Mesodermal cell (in vitro differentiated cells): ENCODE measurements at regions not wholly inside any gene's neighbourhood (a gene's known extent, or its start where the extent isn't known, plus 50 kb on each side); places are given as distances from the start of the nearest gene placed in this dataset.

ENCODE experiments used
- H3K27ac ChIP-seq: 2 replicates; pipeline ENCODE4 v1.7.0; 2013; ENCODE audit warnings: mild to moderate bottlenecking, low read depth, low read length, moderate library complexity; ENCODE audit not compliant: severe bottlenecking
- H3K36me3 ChIP-seq: 2 replicates; pipeline ENCODE4 v1.7.1; 2013; ENCODE audit warnings: mild to moderate bottlenecking, low read length, moderate library complexity; ENCODE audit not compliant: control insufficient read depth, insufficient read depth
- H3K4me1 ChIP-seq: one replicate; pipeline ENCODE4 v1.7.1; 2013; ENCODE audit warnings: mild to moderate bottlenecking, low read length; ENCODE audit not compliant: insufficient read depth, control insufficient read depth, poor library complexity, severe bottlenecking
- H3K4me3 ChIP-seq: 2 replicates; pipeline ENCODE4 v1.7.0; 2013; ENCODE audit warnings: low read length, control low read depth, mild to moderate bottlenecking; ENCODE audit not compliant: insufficient read depth, poor library complexity, severe bottlenecking; ENCODE audit errors: extremely low read depth
- H3K9me3 ChIP-seq: 2 replicates; pipeline ENCODE4 v1.7.1; 2013; ENCODE audit warnings: mild to moderate bottlenecking, low read length, moderate library complexity; ENCODE audit not compliant: control insufficient read depth
- WGBS, 2 experiments: methylation state at CpG; one replicate each; pipeline ENCODE4 v1.1.5; 2013; ENCODE audit warnings: missing lambda C conversion rate in 2 of 2; ENCODE audit not compliant: insufficient coverage in 2 of 2; 5-methylcytosine and 5-hydroxymethylcytosine counted together

GRCh38 chr2:133955169-133955568, 298.7 kb upstream of the MGAT5 start:
- no peak overlapping the region for H3K4me3 ChIP-seq
- H3K9me3 ChIP-seq = no peaks in the 10 kb centered on the region
- H3K36me3 ChIP-seq = no peaks in the 10 kb centered on the region
- no peak overlapping the region for H3K27ac ChIP-seq
- whole genome bisulfite sequencing, 2 experiments = 20 to 83% methylated on average over 1 of the region's 3 CpGs
- H3K4me1 ChIP-seq = no peaks in the 10 kb centered on the region

- no peaks in the 10 kb centered on the region for H3K36me3 ChIP-seq
- no peak overlapping the region for H3K4me3 ChIP-seq
- 67 to 80% methylated on average over 4 of the region's 4 CpGs for WGBS, 2 experiments
- no peak overlapping the region for H3K27ac ChIP-seq
- H3K4me1 ChIP-seq = no peaks in the 10 kb centered on the region
- no peaks in the 10 kb centered on the region for H3K9me3 ChIP-seq
Observed at GRCh38 chr2:133956434-133956935, 297.4 kb upstream of the MGAT5 start.

GRCh38 chr2:133957724-133958480, 296.0 kb upstream of the MGAT5 start:
- H3K4me1 ChIP-seq = no peaks in the 10 kb centered on the region

GRCh38 chr2:133959066-133959465, 294.8 kb upstream of the MGAT5 start:
- Histone ChIP-seq H3K27ac (no peak overlapping the region), H3K4me1 (no peaks in the 10 kb centered on the region), H3K9me3 (no peaks in the 10 kb centered on the region), H3K36me3 (no peaks in the 10 kb centered on the region), H3K4me3 (no peak overlapping the region)
- 73 to 81% methylated on average over 1 of the region's 1 CpG for WGBS, 2 experiments

More at GRCh38 chr2:133957724-133958480, 296.0 kb upstream of the MGAT5 start:
- Histone ChIP-seq H3K36me3 (no peaks in the 10 kb centered on the region), H3K9me3 (no peaks in the 10 kb centered on the region), H3K4me3 (no peak overlapping the region), H3K27ac (no peak overlapping the region)
- WGBS, 2 experiments = 72 to 82% methylated on average over 1 to 2 of the region's 6 CpGs

GRCh38 chr2:133966720-133967304, 287.1 kb upstream of the MGAT5 start:
- H3K9me3 ChIP-seq = no peaks in the 10 kb centered on the region
- no peak overlapping the region for H3K4me3 ChIP-seq
- H3K27ac ChIP-seq = no peak overlapping the region
- H3K36me3 ChIP-seq = no peaks in the 10 kb centered on the region
- 83 to 85% methylated on average over 3 to 4 of the region's 4 CpGs for WGBS, 2 experiments
- no peaks in the 10 kb centered on the region for H3K4me1 ChIP-seq

GRCh38 chr2:133967326-133967725, 286.5 kb upstream of the MGAT5 start:
- Histone ChIP-seq H3K27ac (no peak overlapping the region), H3K36me3 (no peaks in the 10 kb centered on the region), H3K4me1 (no peaks in the 10 kb centered on the region), H3K4me3 (no peak overlapping the region), H3K9me3 (no peaks in the 10 kb centered on the region)
- WGBS, 2 experiments = 70 to 100% methylated on average over 2 to 3 of the region's 4 CpGs

- Histone ChIP-seq H3K27ac (no peak overlapping the region), H3K4me1 (no peaks in the 10 kb centered on the region), H3K4me3 (no peak overlapping the region), H3K9me3 (no peaks in the 10 kb centered on the region), H3K36me3 (no peaks in the 10 kb centered on the region)
- WGBS, 2 experiments = 59 to 100% methylated on average over 2 of the region's 3 CpGs
Observed at GRCh38 chr2:133968446-133968845, 285.4 kb upstream of the MGAT5 start.

- no peak overlapping the region for H3K4me3 ChIP-seq
- no peak overlapping the region for H3K27ac ChIP-seq
- H3K4me1 ChIP-seq = peaks cover 5% of the 10 kb centered on the region
- WGBS, 2 experiments = 42 to 70% methylated on average over 3 to 4 of the region's 6 CpGs
- no peaks in the 10 kb centered on the region for H3K9me3 ChIP-seq
- no peaks in the 10 kb centered on the region for H3K36me3 ChIP-seq
Observed at GRCh38 chr2:133970641-133971040, 283.2 kb upstream of the MGAT5 start.

- H3K36me3 ChIP-seq = no peaks in the 10 kb centered on the region
- no peak overlapping the region for H3K4me3 ChIP-seq
- H3K27ac ChIP-seq = no peak overlapping the region
- no peaks in the 10 kb centered on the region for H3K9me3 ChIP-seq
- WGBS, 2 experiments = 83 to 92% methylated on average over 2 of the region's 2 CpGs
- peaks cover 10% of the 10 kb centered on the region for H3K4me1 ChIP-seq
Observed at GRCh38 chr2:133972297-133972696, 281.6 kb upstream of the MGAT5 start.

- no peak overlapping the region for H3K4me3 ChIP-seq
- no peaks in the 10 kb centered on the region for H3K9me3 ChIP-seq
- H3K4me1 ChIP-seq = peaks cover 10% of the 10 kb centered on the region
- H3K27ac ChIP-seq = no peak overlapping the region
- no peaks in the 10 kb centered on the region for H3K36me3 ChIP-seq
- 90 to 91% methylated on average over 7 to 8 of the region's 8 CpGs for WGBS, 2 experiments
Observed at GRCh38 chr2:133972786-133973185, 281.1 kb upstream of the MGAT5 start.

GRCh38 chr2:133974353-133974752, 279.5 kb upstream of the MGAT5 start:
- no peak overlapping the region for H3K4me3 ChIP-seq
- no peaks in the 10 kb centered on the region for H3K36me3 ChIP-seq
- no peaks in the 10 kb centered on the region for H3K9me3 ChIP-seq
- H3K4me1 ChIP-seq = peaks cover 10% of the 10 kb centered on the region
- 100% methylated on average over 1 of the region's 1 CpG for WGBS, 2 experiments
- H3K27ac ChIP-seq = no peak overlapping the region
